Gastrocnemius medialis (tissue), 4 donors: ENCODE measurements at regions not wholly inside any gene's neighbourhood (a gene's known extent, or its start where the extent isn't known, plus 50 kb on each side); places are given as distances from the start of the nearest gene placed in this dataset.

ENCODE experiments used
- POLR2A ChIP-seq, 2 donors: fragments of 450-650 bp; IDR thresholded peaks; one replicate each; pipeline ENCODE4 v1.6.1; 2017; ENCODE audit warnings: antibody characterized with exemption in 2 of 2, mild to moderate bottlenecking in 2 of 2, moderate library complexity in 2 of 2
- TF ChIP-seq, protein P1 (sequence below), 5 experiments: fragments of 450-650 bp in 3 of 5; fragments of 200-600 bp in 2 of 5; sonication (generic) in 2 of 5; IDR thresholded peaks in 4 of 5; conservative IDR thresholded peaks in 1 of 5; 1 replicate in 4 of 5; 2 replicates in 1 of 5; pipeline ENCODE4 v1.5.1; 2016 to 2019; ENCODE audit warnings: antibody characterized with exemption in 5 of 5, mild to moderate bottlenecking in 3 of 5, moderate library complexity in 3 of 5

DNA sequence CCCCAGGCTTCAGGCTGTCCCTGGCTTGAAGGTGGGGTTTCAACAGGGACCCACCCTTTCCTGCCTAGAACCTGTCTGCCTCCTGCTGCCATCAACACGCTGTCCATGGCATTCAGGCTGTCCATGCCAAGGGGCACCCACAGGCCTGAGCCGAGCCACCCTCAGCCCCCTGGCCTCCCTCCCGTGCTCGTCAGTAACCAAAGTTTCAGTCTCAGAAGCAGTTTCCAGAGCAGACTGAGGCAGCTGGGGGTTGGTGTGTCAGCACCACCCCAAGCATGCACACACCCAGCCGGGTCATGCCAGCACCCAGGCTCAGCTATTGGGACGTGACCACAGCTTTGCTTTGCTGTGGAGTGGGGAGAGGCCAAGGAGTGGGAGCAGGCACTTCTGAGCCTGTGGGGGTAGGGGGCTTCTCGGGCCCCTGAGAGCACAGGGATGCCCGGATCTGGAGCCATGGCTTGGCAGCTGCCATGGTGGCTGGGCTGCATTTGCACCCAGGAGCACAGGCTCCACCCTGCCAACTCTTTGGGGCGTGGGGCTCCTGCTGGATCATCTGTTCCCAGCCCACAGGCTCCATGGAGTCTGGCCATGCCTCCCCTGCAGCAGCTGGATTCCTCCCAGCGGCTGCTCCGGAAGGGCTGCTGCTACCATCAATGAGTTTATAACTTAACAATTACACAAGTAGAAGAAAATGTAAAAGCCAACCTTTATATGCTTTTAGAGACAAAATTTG is 314.5 kb upstream of the SEMA3C start:
- TF ChIP-seq, protein P1, sequence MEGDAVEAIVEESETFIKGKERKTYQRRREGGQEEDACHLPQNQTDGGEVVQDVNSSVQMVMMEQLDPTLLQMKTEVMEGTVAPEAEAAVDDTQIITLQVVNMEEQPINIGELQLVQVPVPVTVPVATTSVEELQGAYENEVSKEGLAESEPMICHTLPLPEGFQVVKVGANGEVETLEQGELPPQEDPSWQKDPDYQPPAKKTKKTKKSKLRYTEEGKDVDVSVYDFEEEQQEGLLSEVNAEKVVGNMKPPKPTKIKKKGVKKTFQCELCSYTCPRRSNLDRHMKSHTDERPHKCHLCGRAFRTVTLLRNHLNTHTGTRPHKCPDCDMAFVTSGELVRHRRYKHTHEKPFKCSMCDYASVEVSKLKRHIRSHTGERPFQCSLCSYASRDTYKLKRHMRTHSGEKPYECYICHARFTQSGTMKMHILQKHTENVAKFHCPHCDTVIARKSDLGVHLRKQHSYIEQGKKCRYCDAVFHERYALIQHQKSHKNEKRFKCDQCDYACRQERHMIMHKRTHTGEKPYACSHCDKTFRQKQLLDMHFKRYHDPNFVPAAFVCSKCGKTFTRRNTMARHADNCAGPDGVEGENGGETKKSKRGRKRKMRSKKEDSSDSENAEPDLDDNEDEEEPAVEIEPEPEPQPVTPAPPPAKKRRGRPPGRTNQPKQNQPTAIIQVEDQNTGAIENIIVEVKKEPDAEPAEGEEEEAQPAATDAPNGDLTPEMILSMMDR (IDR thresholded peaks at IDR 0.05 in 4 of 5, conservative IDR thresholded peaks at IDR 0.05 in 1 of 5), result no peak
- no peak for TF ChIP-seq POLR2A (IDR thresholded peaks at IDR 0.05)
